ENCODE measurements at regions not wholly inside any gene's neighbourhood (a gene's known extent, or its start where the extent isn't known, plus 50 kb on each side); places are given as distances from the start of the nearest gene placed in this dataset.

DNA sequence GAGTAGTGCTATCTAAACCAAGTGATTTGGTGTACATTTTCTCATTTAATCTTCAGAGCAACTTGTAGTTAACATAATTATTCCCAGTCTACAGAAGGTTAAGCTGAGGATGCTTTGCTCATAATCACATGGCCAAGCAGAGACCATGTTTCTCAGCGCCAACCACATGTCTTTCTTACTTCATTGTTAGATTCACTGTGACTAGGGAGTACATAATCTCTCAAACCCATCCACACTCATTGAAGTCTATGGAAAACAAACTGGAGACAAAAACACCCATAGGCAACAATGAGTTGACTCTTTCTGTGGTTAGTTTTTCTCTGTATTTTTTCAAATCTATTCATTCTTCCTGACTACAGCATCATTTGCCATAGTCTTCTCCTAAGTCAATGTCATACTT lies 281.7 kb upstream of the PTGER4 start:
- TF ChIP-seq, protein P1, sequence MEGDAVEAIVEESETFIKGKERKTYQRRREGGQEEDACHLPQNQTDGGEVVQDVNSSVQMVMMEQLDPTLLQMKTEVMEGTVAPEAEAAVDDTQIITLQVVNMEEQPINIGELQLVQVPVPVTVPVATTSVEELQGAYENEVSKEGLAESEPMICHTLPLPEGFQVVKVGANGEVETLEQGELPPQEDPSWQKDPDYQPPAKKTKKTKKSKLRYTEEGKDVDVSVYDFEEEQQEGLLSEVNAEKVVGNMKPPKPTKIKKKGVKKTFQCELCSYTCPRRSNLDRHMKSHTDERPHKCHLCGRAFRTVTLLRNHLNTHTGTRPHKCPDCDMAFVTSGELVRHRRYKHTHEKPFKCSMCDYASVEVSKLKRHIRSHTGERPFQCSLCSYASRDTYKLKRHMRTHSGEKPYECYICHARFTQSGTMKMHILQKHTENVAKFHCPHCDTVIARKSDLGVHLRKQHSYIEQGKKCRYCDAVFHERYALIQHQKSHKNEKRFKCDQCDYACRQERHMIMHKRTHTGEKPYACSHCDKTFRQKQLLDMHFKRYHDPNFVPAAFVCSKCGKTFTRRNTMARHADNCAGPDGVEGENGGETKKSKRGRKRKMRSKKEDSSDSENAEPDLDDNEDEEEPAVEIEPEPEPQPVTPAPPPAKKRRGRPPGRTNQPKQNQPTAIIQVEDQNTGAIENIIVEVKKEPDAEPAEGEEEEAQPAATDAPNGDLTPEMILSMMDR (IDR thresholded peaks at IDR 0.05), result no peak
- TF ChIP-seq POLR2A (IDR thresholded peaks at IDR 0.05), result no peak

Measured in transverse colon (tissue), 3 donors.